ENCODE measurements at regions not wholly inside any gene's neighbourhood (a gene's known extent, or its start where the extent isn't known, plus 50 kb on each side); places are given as distances from the start of the nearest gene placed in this dataset.

DNA sequence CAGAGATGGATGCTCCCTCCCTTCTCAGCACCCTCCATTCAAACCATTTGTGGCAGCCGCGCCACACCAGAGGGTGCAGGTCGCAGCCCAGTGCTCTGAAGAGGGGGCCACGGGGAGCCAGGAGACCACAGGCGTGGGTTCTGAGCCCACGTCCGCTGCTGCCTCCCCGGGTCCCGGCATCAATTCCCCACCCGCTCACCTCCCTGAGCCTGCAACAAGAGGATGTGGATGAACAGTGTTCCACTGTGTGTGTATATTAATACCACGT is 120.1 kb upstream of the VSTM2B start:
- H3K9ac ChIP-seq (ENCODE audit: low read length): no peak overlapping the region
- ChIA-PET RAD21 (ENCODE audit: low non-redundant PET in 1 of 2, low total read pairs in 2 of 2, uncharacterized antibody in 2 of 2, unreplicated experiment in 2 of 2) (no interaction called here), POLR2A (no interaction called here), CTCF (no interaction called here)
- intact Hi-C loops (cut with micrococcal nuclease): no loop called here
- no peak overlapping the region for H3K4me3 ChIP-seq (replicated peaks in 1 of 2; ENCODE audit: low read depth in 1 of 2, low read length in 2 of 2)
- no peak overlapping the region for H3K27ac ChIP-seq (ENCODE audit: low read depth, low read length)
- H3K36me3 ChIP-seq (ENCODE audit: control insufficient read depth in 1 of 2, insufficient read depth in 2 of 2, low read length in 2 of 2): no peaks in the 10 kb centered on the region
- ATAC-seq: no peak
- H4K20me1 ChIP-seq (ENCODE audit: insufficient read depth): no peaks in the 10 kb centered on the region
- no TSS peak for BruUV-seq (replicated peaks)
- no peaks in the 10 kb centered on the region for H3K9me3 ChIP-seq (ENCODE audit: control insufficient read depth in 1 of 2, insufficient read depth in 1 of 2, low read depth in 1 of 2, low read length in 2 of 2)
- H3K9me2 ChIP-seq (ENCODE audit: insufficient read depth): no peaks in the 10 kb centered on the region
- peaks cover 7% of the 10 kb centered on the region for H3K27me3 ChIP-seq (ENCODE audit: insufficient read depth, low read length)
- no peak overlapping the region for H3K4me2 ChIP-seq (ENCODE audit: low read length)
- DNase-seq (ENCODE audit: low read depth, low spot score): no peak
- no peak overlapping the region for H2AFZ ChIP-seq (ENCODE audit: low read depth, low read length, poor library complexity, severe bottlenecking)
- no peak for TF ChIP-seq EZH2 (IDR thresholded peaks at IDR 0.05)
- no peak for TF ChIP-seq EZH2phosphoT487 (IDR thresholded peaks at IDR 0.05; ENCODE audit: borderline replicate concordance)
- TF ChIP-seq, protein P1, sequence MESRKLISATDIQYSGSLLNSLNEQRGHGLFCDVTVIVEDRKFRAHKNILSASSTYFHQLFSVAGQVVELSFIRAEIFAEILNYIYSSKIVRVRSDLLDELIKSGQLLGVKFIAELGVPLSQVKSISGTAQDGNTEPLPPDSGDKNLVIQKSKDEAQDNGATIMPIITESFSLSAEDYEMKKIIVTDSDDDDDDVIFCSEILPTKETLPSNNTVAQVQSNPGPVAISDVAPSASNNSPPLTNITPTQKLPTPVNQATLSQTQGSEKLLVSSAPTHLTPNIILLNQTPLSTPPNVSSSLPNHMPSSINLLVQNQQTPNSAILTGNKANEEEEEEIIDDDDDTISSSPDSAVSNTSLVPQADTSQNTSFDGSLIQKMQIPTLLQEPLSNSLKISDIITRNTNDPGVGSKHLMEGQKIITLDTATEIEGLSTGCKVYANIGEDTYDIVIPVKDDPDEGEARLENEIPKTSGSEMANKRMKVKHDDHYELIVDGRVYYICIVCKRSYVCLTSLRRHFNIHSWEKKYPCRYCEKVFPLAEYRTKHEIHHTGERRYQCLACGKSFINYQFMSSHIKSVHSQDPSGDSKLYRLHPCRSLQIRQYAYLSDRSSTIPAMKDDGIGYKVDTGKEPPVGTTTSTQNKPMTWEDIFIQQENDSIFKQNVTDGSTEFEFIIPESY (IDR thresholded peaks at IDR 0.05; ENCODE audit: extremely low read depth, insufficient replicate concordance, low read length): no peak
- TF ChIP-seq RAD21 (IDR thresholded peaks at IDR 0.05; ENCODE audit: low read depth): no peak
- TF ChIP-seq TCF7L2 (IDR thresholded peaks at IDR 0.05; ENCODE audit: borderline replicate concordance, extremely low read depth, insufficient read depth, insufficient read length): no peak
- TF ChIP-seq CBX3 (IDR thresholded peaks at IDR 0.05; ENCODE audit: low read depth): no peak
- no peak for TF ChIP-seq POLR2AphosphoS5 (IDR thresholded peaks at IDR 0.05; ENCODE audit: low read depth, low read length)
- no peak for TF ChIP-seq ZFX (IDR thresholded peaks at IDR 0.05)
- TF ChIP-seq ZNF274 (IDR thresholded peaks at IDR 0.05; ENCODE audit: low read depth, low read length): no peak
- no peak for TF ChIP-seq SRF (IDR thresholded peaks at IDR 0.05; ENCODE audit: low read depth)
- TF ChIP-seq JUND (IDR thresholded peaks at IDR 0.05): no peak
- H3K4me1 ChIP-seq (ENCODE audit: control insufficient read depth in 1 of 2, insufficient read depth in 2 of 2, low read length in 2 of 2): no peaks in the 10 kb centered on the region
- H3K79me2 ChIP-seq (ENCODE audit: insufficient read depth, low read length): no peaks in the 10 kb centered on the region
